ENCODE measurements at regions not wholly inside any gene's neighbourhood (a gene's known extent, or its start where the extent isn't known, plus 50 kb on each side); places are given as distances from the start of the nearest gene placed in this dataset.

- no peak for DNase-seq (ENCODE audit: low read depth in 2 of 2)
These were observed 275.8 kb downstream of the FIGN start for GRCh38 chr2:163459986-163460385.

GRCh38 chr2:163456953-163457743 is 278.7 kb downstream of the FIGN start:
- DNase-seq (ENCODE audit: low read depth in 2 of 2): no peak

GRCh38 chr2:163455815-163456214 is 280.0 kb downstream of the FIGN start:
- DNase-seq (ENCODE audit: low read depth in 2 of 2): no peak

- no peak for DNase-seq (ENCODE audit: low read depth in 2 of 2)
These were observed 281.9 kb downstream of the FIGN start for GRCh38 chr2:163453920-163454319.

- no peak for DNase-seq (ENCODE audit: low read depth in 2 of 2)
These were observed 294.2 kb downstream of the FIGN start for GRCh38 chr2:163441603-163442002.

GRCh38 chr2:163436963-163437362 is 298.8 kb downstream of the FIGN start:
- no peak for DNase-seq (ENCODE audit: low read depth in 2 of 2)

GRCh38 chr2:163428187-163428586 is 307.6 kb downstream of the FIGN start:
- no peak for DNase-seq (ENCODE audit: low read depth in 2 of 2)

- DNase-seq (ENCODE audit: low read depth in 2 of 2): no peak
These were observed 315.2 kb downstream of the FIGN start for GRCh38 chr2:163420604-163421003.

- no peak for DNase-seq (ENCODE audit: low read depth in 2 of 2)
These were observed 316.6 kb downstream of the FIGN start for GRCh38 chr2:163419000-163419830.

- DNase-seq (ENCODE audit: low read depth in 2 of 2): no peak
These were observed 318.0 kb downstream of the FIGN start for GRCh38 chr2:163417596-163418337.

- DNase-seq (ENCODE audit: low read depth in 2 of 2): no peak
These were observed 321.7 kb downstream of the FIGN start for GRCh38 chr2:163414121-163414520.

GRCh38 chr2:163407296-163407695 is 328.5 kb downstream of the FIGN start:
- no peak for DNase-seq (ENCODE audit: low read depth in 2 of 2)

GRCh38 chr2:163405298-163405697 is 330.5 kb downstream of the FIGN start:
- DNase-seq (ENCODE audit: low read depth in 2 of 2): no peak

GRCh38 chr2:163401481-163401880 is 334.3 kb downstream of the FIGN start:
- peak; percentile 6 to 17 for DNase-seq (ENCODE audit: low read depth in 2 of 2)

GRCh38 chr2:163397451-163397850 is 338.4 kb downstream of the FIGN start:
- DNase-seq (ENCODE audit: low read depth in 2 of 2): no peak

GRCh38 chr2:163395602-163396001 is 340.2 kb downstream of the FIGN start:
- no peak for DNase-seq (ENCODE audit: low read depth in 2 of 2)

- no peak for DNase-seq (ENCODE audit: low read depth in 2 of 2)
These were observed 346.0 kb downstream of the FIGN start for GRCh38 chr2:163389838-163390237.

GRCh38 chr2:163375472-163375871 is 360.3 kb downstream of the FIGN start:
- DNase-seq (ENCODE audit: low read depth in 2 of 2): no peak

GRCh38 chr2:163375070-163375469 is 360.7 kb downstream of the FIGN start:
- no peak for DNase-seq (ENCODE audit: low read depth in 2 of 2)

GRCh38 chr2:163374282-163374681 is 361.5 kb downstream of the FIGN start:
- no peak for DNase-seq (ENCODE audit: low read depth in 2 of 2)

- DNase-seq (ENCODE audit: low read depth in 2 of 2): no peak
These were observed 362.3 kb downstream of the FIGN start for GRCh38 chr2:163373496-163373895.

- no peak for DNase-seq (ENCODE audit: low read depth in 2 of 2)
These were observed 365.5 kb downstream of the FIGN start for GRCh38 chr2:163370169-163370886.
